ENCODE measurements at regions not wholly inside any gene's neighbourhood (a gene's known extent, or its start where the extent isn't known, plus 50 kb on each side); places are given as distances from the start of the nearest gene placed in this dataset.
"Not testable (repeated sequence)": the region's sequence is repeated elsewhere in the genome, so short reads cannot be mapped to it uniquely, and the experiment has no call there.

DNA sequence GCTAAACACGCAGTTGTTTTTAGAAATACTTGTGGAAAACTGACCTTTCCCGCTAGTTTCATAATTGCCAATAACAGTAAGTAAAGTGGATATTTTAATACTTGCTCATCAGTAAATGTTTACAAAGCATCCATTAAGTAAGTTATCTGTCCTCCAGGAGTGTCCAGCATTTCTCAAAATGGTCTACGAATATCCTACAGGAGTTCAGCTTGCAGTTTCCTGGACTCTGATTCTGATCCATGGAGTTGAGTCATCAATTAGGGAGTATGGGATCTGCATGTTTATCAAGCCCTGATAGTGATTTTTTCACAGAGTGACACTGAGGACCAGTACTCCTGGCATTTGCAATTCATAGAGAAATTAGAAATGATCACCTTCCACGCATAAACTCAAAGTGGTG, 325.2 kb upstream of the AADAT start:
- DNase-seq (ENCODE audit: low read depth) = no peak

DNA sequence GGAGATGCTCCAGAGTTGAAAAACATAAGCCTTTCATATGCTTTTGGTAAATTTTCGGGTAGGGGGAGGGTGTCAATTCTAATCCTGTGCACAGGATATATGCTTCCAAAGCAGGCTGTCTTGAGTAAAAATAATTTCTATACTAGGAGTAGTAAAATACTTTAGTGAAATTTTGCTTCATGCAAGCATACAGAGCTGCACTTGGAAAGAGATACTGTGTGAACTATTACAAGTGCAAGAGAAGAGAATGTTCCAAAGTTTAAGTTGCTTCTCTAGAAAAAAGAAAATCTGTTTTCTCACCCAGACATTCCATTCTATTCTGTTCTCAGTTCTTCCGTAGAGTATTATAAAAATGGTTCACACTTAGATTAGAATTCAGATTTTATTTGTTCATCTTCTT, 324.6 kb upstream of the AADAT start:
- no peak for DNase-seq (ENCODE audit: low read depth)

DNA sequence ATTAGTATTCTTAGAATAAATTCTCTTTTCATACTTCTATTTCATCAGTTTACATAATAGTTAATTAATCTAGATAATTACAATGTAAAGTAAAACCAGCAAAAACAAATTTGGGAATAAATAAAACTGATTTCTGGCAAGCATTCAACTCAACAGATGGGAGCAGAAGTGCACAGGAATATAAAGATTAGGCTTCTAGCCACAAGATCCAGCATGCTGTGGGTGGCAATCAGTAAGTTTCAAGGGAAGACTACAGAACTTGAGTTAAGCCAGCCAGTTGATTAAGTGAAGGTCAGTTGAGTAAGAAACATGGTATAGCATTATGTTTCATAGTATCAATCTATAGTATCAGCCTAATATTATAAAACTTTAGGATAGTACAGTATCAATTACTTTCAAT, 324.2 kb upstream of the AADAT start:
- DNase-seq (ENCODE audit: low read depth) = no peak

DNA sequence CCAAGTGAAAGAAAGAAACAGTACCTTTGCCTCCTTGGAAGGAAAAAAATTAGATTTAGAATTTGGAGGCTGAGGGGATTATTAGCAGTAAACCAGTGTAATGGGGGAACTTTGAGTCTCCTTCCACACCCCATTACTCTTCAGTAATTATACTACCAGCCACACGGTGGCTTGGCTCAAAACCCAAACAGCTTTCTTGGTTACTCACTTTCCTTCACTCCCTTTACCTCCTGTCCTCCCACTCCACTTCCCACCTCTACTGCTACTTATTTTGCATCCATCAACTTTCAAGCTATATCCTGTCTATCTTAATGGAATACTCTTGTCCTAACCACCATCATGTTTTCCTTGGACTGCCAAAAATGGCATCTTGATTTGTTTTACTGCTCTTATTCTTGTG, 310.6 kb upstream of the AADAT start:
- DNase-seq (ENCODE audit: low read depth) = no peak

DNA sequence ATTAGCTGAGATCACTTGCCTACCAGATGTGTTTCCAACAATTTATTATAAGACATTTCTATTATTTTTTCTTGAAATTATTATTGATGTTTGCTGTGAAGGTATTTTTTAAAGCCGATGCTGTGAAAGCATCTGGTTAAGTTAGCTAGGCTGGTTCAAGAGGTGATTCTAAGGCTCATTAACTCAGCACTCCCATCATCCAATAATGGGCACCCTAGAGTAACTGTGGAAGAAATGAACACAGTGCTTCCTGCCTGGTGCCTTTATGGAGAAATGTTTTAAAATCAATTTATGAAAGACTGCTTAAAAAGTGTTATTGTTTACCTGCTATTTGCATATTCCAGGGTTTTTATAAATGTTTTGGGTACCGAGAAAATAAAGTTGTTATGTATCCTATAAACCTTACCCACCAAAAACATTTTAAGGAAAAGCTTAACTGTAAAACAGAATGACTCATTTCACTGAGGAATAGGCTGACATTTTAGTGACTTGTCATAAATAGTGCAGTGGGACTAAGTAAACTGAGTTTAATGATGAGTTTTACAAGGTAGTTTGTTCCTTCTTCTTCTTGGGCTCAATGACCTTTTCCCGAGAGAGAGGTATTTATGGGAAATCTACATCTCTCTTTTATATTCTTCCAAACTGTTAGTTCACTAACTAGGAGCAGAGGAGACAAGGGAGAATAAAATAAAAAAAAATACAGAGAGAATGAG, 310.0 kb upstream of the AADAT start:
- no peak for DNase-seq (ENCODE audit: low read depth)

DNA sequence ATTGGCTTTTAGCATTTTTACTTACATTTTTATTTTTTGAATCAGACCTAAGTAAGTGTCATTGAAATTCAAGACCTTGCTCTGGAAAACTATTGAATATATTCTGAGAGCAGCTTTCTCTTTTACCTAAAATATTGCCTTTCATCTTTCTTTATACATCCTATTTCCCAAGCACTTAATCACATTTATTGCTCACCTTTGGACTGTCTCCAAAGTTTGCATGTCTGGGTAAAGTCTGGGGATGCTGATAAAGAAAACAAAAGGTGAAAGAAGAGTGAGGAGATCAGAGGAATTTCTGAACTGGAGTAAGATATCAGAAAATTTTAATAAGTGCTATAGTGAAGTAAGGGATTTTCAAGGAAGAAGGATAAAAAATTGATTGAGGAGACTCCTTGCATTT, 308.5 kb upstream of the AADAT start:
- DNase-seq (ENCODE audit: low read depth) = no peak

DNA sequence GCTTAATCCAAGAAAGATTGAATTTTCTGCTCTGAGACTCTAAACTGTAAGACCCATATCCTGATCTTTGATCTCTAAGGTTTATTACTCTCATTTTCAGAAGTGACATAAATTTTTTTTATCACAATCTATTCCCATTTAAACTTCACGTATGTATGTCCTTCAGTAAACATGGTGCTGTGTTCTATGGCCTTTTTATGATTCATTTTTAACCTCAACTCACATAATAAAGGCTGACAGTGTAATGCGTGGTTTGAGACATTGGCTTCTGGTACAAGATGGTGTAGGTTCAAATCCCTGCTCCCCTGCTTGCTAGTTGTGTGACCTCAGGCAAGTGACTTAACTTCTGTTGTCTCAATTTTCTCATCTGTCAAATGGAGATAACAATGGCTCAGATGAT, 306.0 kb upstream of the AADAT start:
- no peak for DNase-seq (ENCODE audit: low read depth)

DNA sequence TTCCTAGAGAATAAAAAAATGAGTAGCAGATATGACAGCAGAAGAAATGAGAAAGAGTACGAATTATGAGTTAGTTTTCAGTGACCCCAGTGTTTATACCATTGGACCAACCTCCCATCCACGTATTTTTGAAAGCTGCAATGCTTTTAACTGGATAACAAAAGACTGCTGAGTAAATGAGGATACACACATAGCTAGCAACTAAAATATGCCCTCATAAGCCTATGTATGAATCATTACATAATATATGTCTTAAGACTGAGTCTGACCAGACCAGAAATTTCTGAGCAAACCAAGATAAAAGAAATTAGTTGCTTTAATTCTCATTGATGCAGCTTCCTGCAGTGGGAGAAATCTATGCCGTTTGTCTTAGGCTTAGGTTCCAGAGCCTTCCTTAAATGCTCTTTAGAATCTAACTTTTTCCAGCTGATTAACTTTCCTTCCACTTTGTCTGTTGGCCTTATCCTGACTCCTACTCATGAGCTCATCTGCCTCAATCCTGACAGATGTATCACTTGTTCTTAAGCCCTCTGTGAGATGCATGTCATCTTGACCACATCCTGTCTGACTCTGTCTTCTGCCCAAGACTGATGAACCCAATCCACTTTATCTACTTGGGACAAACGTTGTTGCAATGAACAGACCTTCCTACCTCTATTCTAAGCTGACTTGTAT, 301.4 kb upstream of the AADAT start:
- no peak for DNase-seq (ENCODE audit: low read depth)

DNA sequence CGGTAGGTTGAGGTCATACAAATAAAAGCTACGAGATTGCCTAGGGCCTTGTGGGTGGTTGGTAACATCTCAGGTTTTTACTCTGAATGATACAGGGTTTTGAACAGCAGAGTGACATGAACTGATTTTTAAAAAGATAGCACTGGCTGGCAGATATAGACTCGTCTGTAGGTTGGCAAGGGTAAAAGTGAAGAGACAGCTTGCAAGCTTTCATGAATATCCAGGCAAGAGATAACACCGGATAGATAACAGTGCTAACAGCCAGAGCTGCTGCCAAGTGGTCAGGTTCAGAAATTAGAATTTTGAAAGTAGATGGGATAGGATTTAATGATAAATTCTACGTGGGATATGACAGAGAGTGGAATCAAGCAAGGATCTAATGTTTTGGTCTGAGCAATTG, 299.7 kb upstream of the AADAT start:
- DNase-seq (ENCODE audit: low read depth) = no peak

DNA sequence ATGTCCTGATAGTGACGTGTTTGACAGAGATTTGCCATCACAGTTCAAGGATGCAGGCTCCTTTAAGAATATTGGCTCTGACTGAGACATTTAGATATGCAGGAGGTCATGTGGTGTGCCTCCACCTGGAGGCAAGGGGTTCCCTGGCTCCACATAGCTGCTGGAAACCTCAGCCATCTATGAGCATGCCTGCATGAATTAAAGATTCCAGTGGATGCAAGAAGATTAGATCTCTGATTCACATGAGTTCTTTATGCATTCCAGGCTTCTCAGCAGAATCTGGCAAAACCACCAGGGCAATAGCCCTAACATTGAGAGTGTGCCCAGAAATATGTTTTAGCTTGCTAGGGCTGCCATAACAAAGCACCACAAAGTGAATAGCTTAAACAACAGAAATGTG, 298.5 kb upstream of the AADAT start:
- DNase-seq (ENCODE audit: low read depth) = no peak

DNA sequence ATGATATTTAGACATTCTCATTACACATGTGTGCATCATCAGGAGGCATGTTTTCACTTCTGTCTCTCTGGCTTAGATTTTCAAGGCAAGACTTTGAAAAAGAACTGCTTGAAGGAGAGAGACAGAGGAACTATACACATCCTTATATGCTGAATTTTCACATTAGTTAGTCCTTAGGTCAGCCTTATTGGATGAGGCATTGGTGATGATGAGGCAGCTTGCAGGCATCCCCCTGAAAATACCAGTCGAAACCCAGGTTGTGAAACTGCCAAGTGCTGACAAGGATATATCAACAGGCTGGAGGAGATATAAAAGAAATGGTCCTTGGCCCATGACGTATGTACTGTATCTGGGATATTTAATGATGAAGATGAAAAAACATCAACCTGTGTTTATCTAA, 297.2 kb upstream of the AADAT start:
- DNase-seq (ENCODE audit: low read depth) = no peak

DNA sequence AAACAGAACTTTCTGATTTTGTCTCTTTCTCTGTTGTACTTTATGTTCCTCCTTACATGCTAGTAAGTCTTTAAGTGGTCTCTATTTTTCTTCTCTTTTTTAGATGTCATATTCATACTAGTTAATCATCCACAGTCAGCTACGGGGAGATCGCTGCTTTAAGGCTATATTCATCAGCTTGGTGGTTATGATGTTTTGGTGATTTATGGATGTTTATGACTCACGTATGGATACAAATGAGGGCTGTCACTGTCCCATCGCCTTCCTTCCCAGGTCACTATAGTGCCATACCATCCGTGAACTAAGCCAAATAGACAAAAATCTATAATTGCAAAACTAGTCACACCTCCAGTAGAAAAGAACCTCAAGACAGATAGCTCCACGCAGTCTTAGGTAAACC, 296.8 kb upstream of the AADAT start:
- no peak for DNase-seq (ENCODE audit: low read depth)

DNA sequence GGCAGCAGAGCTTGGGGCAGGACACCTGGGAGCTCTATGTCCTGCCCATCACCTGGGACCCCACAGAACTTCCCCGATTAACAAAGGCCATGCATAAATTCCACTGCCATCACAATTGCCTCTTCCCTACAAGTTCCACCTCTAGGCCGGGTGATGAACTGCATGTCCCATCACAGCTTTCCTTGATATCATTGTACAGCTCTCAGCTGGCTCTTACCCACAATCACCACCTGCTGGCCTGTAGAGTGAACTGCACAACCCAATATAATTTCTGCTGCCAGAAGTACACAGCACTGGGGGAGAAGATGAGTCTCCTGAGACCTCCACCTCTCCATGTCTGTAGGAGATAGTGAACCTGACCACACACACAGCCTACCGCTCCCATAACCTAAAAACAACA, 285.0 kb upstream of the AADAT start:
- DNase-seq (ENCODE audit: low read depth) = no peak

DNA sequence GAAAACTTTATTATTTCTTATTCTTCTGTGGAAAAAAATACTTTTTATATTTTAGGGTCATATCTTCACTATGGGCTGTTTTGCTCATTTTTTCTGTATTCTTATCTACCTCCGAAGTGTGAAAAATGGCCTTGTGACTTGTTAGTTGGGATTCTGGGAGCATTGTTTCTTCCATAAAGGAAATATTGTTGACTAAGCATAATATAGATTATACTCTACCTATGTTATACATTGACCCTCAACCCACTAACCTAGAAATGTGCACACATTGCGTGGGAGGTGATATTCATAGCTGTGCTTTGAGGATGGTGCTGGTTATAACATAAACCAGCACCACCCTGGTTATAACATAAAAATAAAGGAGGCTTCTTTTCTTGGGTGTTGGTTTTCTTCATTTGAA, 259.2 kb upstream of the AADAT start:
- no peak for DNase-seq (ENCODE audit: low read depth)

DNA sequence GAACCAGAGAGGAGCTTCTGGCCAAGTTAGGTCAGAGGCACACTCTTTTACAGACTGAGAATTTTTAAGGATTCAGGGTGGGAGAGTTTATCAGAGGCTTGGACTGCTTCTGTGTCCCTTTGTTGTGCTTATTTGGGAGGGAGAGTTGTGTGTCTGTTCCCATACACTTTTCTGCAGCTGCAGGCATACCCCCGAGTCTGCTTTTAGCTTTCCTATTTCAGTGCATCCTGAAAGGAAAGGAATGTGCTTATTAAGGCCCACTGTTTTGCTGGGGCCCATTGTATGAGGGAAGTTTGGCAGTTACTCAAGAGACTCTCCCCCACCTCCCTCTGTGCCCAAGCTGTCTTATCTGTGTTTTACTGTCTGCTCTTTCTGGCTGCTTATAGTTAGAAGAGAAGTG, 257.4 kb upstream of the AADAT start:
- DNase-seq (ENCODE audit: low read depth) = not testable (repeated sequence)

DNA sequence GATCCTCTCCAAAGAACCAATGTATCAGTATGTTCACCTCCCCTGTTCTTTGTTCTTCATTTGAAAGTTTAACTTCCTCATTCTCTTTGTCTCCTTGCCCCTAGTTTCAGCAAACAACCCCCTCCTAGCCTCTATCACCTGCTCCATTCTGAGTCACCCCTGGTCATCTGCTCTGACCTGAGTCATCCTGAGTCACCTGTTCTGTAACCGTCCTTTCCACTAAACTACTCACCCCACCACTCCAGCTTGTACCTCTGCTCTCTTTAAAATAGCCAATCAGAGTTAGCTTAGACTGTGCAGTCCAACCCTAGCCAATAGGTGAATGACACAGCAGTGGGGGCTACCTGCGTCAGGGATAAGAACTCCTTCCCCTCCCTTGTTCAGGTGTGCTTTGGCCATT, 249.8 kb upstream of the AADAT start:
- no peak for DNase-seq (ENCODE audit: low read depth)

DNA sequence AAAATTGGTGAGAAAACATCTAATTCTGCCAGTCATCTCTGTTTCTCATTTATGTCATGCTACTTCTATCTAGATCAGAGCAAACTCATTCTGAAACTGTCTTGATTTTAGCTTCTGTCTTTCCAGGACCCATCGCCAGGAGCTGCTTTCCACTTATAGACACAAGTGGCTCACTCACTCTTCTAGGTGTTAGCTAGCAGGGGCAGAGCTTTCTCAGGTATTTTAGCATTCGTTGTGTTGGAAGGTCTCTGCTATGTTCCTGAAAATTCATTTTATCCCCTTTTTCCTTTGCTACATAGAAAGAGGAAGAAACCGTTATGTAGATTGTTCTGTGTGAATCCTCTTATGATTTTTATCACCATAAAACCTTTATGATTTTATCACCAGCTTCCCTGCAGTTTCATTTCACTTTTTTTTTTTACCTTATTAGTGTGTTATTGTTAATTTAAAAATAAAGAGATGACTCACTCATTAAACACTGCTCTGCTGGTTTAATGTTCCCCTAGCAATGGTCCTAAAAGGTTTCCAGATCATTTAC, 246.6 kb upstream of the AADAT start:
- DNase-seq (ENCODE audit: low read depth) = no peak

DNA sequence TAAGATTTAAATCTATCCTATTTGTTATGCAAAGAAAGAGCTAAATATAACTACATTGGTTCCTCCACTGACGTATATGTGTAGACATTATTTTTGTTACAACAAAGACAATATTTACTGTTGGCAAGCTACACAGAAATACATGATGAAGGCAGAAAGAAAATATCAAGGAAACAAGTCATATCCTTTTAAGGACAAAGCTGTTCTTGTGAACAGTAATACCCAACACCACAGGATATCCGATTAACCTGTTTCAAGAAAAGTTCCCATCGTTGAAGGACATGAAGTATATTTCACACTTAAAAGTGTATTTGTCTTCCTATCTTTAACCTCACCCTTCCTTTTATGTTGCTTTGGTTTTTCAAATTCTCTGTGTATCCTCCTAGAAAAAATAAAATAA, 235.8 kb upstream of the AADAT start:
- DNase-seq (ENCODE audit: low read depth) = no peak

DNA sequence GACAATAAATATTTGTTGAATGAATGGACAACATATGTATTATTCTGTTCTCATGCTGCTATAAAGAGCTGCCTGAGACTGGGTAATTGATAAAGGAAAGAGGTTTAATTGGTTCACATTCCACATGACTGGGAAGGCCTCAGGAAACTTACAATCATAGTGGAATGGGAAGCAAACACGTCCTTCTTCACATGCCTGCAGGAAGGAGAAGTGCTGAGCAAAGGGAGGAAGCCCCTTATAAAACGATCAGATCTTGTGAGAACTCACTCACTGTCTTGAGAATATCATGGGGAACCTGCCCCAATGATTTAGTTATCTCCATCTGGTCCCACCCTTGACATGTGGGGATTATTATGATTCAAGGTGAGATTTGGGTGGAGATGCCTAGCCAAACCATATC, 233.9 kb upstream of the AADAT start:
- DNase-seq (ENCODE audit: low read depth) = no peak

DNA sequence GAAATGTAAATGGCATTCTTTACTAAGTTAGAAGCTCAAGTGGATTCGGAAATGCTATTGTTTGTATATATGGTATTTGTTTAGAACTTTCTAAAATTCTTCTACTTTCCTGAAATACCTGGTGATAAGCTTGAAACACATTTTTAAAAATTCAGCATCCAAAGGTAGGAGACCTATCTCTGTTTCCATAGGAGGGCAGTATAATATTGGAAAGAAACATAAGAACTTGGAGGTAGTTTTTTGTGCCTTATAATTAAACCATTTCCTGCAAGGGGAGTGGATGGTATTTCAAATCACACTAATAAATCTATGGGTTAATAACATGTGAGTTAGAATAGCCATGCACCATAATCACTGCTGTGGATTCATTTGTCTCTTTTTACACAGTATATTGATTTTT, 217.4 kb upstream of the AADAT start:
- DNase-seq (ENCODE audit: low read depth) = no peak

DNA sequence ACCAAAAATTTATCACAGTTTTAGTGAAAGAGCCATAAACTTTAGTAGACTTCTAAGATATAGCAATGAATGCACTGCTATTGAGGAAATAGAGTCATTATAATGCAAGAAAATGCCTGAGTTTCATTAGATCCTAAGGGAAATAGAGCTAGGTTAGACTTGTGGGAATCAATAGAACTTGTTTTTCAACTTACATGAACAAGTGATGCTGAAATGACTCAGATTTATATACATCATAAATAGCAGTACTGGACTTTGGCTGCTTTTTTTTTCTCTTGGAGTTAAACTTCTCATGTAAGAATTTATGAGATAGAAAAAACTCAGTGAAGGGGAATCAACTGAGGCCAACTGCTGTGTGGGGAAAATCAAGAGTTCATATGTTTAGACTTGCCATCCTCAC, 216.5 kb upstream of the AADAT start:
- no peak for DNase-seq (ENCODE audit: low read depth)

DNA sequence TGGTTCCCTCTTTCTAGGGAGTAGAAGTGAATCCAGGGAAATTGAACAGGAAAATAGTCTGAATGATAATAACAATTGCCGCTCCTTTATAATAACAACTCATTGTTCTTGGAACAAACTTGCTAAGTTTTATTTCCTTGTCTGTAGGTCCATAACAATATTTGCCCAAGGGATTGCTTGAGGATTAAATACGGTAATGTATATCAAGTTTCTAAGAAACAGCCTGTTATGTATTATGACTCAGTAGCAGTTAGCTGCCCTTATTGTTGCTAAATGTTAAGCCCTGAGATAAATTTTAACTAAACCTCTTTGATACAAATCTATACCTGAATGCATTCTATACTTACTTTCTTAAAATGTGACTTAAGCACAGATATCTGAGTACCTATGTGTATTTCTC, 215.9 kb upstream of the AADAT start:
- DNase-seq (ENCODE audit: low read depth) = no peak

DNA sequence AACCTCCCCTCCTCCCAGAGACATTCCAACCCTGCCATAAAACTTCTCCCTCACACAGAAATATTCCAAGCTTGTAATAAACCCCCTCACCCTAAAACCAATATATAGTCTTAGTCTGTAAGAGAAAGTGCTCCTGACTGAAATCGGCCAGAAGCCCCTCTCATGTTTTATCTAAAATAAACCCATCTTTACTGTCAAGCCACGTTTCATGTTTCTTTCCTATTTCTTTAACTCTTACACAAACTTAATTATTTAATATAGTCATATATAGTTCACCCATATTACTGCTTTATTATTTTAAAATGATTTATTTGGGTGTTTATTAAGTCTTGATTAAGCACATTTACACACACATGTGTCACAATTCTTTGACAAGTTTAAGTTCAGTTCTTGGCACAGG, 191.3 kb upstream of the AADAT start:
- no peak for DNase-seq (ENCODE audit: low read depth)

DNA sequence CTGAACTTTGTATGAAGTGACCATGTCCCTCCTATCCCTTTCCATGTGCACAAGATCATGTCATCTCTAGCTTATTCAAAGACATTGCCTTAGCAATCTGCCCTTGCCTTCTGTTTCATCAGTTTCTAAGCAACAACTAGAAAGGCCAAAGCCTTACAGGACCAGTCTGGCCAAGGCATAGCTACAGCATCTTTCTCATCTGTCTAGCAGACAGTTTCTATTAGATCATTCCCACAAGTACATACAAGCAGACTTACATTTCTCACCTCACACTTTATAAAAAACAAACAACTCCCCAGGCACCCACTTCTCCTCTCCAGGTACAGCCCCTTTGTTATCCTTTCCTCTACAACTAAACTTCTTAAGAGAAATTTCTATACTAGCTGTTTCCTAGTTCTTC, 188.7 kb upstream of the AADAT start:
- DNase-seq (ENCODE audit: low read depth) = no peak
